Immature natural killer cell (primary cell): ENCODE measurements at regions not wholly inside any gene's neighbourhood (a gene's known extent, or its start where the extent isn't known, plus 50 kb on each side); places are given as distances from the start of the nearest gene placed in this dataset.

ENCODE experiments used
- DNase-seq, 3 donors: peaks; one replicate each; pipeline ENCODE4 v3.0.0; 2022; ENCODE audit warnings: mixed read lengths in 1 of 3
- H3K27ac Mint-ChIP-seq, 6 donors: one replicate each; pipeline ENCODE4 v1.8.0; 2020; ENCODE audit warnings: mixed read lengths in 6 of 6, mild to moderate bottlenecking in 5 of 6, inconsistent platforms in 4 of 6, moderate library complexity in 3 of 6
- H3K27me3 Mint-ChIP-seq, 3 donors: one replicate each; pipeline ENCODE4 v1.8.0; 2020 to 2021; ENCODE audit warnings: low read depth in 3 of 3, mild to moderate bottlenecking in 3 of 3, mixed read lengths in 3 of 3, moderate library complexity in 3 of 3, inconsistent platforms in 1 of 3
- H3K36me3 Mint-ChIP-seq, 3 donors: one replicate each; pipeline ENCODE4 v1.8.0; 2020; ENCODE audit warnings: mixed read lengths in 3 of 3, inconsistent platforms in 2 of 3, mild to moderate bottlenecking in 2 of 3
- H3K4me1 Mint-ChIP-seq, 2 donors: one replicate each; pipeline ENCODE4 v1.8.0; 2020; ENCODE audit warnings: inconsistent platforms in 2 of 2, mild to moderate bottlenecking in 2 of 2, mixed read lengths in 2 of 2, moderate library complexity in 1 of 2
- H3K4me3 Mint-ChIP-seq, 5 donors: one replicate each; pipeline ENCODE4 v1.8.0; 2020; ENCODE audit warnings: mild to moderate bottlenecking in 5 of 5, mixed read lengths in 5 of 5, inconsistent platforms in 3 of 5, moderate library complexity in 3 of 5
- H3K9me3 Mint-ChIP-seq, 6 donors: one replicate each; pipeline ENCODE4 v1.8.0; 2020; ENCODE audit warnings: mild to moderate bottlenecking in 6 of 6, mixed read lengths in 6 of 6, inconsistent platforms in 4 of 6, moderate library complexity in 3 of 6

DNA sequence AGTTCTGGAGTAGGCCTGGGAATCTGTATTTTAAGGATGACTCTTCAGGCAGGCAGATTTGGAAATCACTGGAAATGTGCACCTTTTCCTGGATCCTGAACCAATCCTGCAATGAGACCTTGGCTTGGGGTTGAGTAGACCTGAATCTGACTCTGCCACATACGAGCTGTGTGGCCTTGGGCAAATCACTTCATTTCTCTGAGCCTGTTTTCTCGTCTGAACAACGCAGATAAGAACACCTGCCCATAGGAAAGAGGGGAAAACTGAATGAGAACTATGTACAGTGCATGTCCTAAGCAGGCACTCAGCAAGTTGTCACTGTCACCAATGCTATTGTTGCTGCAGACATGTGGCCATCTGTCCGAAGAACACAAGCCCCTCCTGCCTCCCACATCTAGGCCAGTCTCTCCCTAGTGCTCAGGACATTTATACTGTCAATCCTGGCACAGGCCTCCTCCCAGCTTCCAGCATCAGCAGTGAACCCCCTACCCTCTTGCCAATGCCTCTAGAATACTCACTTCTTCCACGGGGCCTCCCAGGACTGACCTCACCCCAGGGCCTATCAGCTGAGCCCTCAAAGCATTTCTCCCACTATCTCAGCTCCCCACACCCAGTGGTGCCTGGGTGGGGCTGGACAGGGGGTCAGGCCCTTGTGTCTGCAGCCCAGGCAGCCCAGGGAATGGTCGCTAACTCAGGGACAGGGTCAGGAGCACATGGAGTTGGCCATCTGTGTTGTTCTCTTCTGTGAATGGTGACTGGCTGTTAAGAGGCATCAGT, 88.8 kb upstream of the ZBTB40 start:
- Mint-ChIP-seq H3K36me3 (no peaks in the 10 kb centered on the region), H3K27me3 (peaks cover 0 to 14% (median 7%) of the 10 kb centered on the region in 3 donors), H3K4me1 (no peaks in the 10 kb centered on the region), H3K9me3 (no peaks in the 10 kb centered on the region), H3K27ac (no peak overlapping the region), H3K4me3 (no peak overlapping the region)
- no peak for DNase-seq

DNA sequence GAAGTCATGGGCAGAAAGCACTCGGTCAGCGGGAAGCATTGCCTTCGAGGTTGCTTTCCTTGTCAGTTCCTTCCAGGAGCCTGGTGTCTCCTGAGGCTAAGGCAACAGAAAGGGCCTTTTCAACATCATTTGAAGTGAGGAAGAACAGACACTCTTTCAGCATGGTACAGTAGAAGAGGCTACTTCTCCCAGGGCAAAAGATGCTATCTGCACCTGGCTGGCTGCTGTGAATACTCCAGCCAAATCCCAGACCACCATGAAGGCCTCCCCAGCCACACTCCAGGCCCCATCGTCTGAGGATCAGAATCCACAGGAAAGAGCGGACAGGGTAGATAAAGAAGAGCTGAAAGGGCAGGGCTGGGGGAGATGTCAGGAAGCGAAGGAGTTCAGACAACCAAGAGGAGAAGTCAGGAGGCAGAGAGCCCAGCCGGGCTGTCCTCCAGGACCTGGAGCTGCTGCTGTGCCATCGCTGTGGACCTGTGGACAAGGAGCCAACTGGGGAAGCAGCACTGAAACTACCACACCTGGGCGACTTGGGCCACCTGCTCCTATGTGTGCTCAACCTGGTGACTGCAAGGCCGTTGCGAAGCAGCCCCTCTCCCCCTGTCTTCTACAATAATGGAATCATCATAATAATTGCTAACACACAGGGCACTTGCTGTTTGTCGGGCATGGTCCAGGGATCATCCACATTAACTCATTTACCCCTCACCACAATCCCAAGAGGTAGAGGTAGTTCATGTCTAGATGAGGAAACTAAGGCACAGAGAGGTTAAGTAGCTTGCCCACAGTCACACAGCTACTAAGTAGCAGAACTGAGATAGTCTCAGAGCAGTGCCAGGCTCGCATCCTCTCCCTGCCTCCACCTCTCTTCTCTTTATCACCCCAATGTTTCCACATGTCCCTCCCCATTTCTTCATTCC, 88.0 kb upstream of the ZBTB40 start:
- no peak overlapping the region for H3K27ac Mint-ChIP-seq
- no peaks in the 10 kb centered on the region for H3K9me3 Mint-ChIP-seq
- no peak overlapping the region for H3K4me3 Mint-ChIP-seq
- peaks cover 0 to 17% (median 4%) of the 10 kb centered on the region in 3 donors for H3K27me3 Mint-ChIP-seq
- no peak for DNase-seq
- no peaks in the 10 kb centered on the region for H3K36me3 Mint-ChIP-seq
- no peaks in the 10 kb centered on the region for H3K4me1 Mint-ChIP-seq

DNA sequence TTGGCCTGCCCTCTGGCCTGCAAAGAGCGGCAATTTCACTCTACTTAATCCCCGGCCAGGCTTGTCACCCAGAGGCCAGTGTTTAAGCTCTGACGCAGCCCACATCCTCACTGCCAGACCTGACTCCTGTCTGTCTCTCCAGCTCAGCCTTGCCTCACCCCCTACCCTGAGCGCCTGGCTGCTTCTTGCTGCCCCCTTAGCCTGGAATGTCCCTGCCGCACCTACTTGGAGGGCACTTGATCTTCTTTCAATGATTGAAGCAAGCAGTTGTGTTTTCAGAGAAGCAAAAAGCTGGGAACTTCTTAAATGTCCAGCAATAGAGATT, 87.4 kb upstream of the ZBTB40 start:
- Mint-ChIP-seq H3K27ac (no peak overlapping the region), H3K4me1 (no peaks in the 10 kb centered on the region), H3K9me3 (no peaks in the 10 kb centered on the region), H3K36me3 (no peaks in the 10 kb centered on the region), H3K4me3 (no peak overlapping the region), H3K27me3 (peaks cover 0 to 21% (median 4%) of the 10 kb centered on the region in 3 donors)
- DNase-seq = no peak

DNA sequence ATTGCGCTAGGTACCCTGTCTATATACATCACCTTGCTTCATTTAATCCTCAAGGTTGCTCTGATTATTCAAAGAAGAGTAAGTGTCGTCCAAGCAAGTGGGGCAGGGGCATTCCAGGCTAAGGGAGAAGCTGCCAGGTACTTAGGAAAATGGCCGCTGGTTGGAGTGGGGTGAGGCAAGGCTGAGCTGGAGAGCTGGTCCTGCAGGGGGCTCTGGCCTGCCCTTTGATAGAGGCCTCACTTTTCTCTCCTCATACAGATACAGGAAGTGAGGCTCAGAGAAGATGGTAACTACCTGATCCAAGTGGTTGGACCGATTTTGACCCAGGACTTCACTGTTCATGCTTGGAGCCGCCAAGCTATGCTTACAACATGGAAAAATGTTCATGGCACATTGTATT, 86.9 kb upstream of the ZBTB40 start:
- H3K27me3 Mint-ChIP-seq = peaks cover 0 to 19% (median 2%) of the 10 kb centered on the region in 3 donors
- no peaks in the 10 kb centered on the region for H3K4me1 Mint-ChIP-seq
- no peak overlapping the region for H3K4me3 Mint-ChIP-seq
- no peak for DNase-seq
- no peaks in the 10 kb centered on the region for H3K36me3 Mint-ChIP-seq
- H3K27ac Mint-ChIP-seq = no peak overlapping the region
- H3K9me3 Mint-ChIP-seq = no peaks in the 10 kb centered on the region

DNA sequence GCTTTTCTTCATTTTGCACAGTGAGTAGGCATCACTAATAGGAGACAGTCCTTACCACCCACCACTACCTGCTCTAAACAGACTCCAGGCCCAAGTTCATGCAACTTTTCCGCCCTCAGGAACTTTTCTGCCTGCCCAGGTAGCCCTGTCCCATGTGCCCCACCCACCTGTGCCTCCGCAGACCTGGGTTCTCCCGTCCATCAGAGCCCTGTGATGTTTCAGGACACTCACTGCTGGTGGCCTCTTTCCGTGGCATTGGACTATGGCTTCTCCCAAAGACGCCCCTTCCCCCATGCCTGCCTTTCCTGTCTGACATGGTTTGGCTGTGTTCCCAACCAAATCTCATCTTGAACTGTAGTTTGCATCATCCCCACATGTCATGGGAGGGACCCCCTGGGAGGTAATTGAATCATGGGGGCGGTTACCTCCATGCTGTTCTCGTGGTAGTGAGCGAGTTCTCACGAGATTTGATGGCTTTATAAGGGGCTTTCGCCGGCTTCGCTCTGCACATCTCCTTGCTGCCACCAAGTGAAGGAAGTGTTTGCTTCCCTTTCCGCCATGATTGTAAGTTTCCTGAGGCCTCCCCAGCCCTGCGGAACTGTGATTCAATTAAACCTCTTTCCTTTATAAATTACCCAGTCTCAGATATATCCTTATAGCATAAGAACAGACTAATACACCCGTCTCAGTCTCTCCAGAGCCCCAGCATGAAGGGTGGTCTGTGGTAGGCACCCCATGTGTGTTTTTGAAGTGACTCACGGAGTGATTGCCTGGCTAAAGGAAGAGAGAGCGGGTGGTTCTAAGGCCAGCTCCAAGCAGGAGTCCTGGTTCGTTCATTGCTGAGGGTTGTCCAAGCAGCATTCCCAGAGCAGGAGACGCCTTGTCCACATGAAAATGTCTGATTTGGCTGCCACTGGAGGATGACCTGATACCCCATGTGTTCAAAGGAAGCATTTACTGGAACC, 86.0 kb upstream of the ZBTB40 start:
- H3K4me1 Mint-ChIP-seq = no peaks in the 10 kb centered on the region
- H3K36me3 Mint-ChIP-seq = no peaks in the 10 kb centered on the region
- no peak overlapping the region for H3K27ac Mint-ChIP-seq
- H3K4me3 Mint-ChIP-seq = no peak overlapping the region
- DNase-seq = no peak
- no peaks in the 10 kb centered on the region for H3K9me3 Mint-ChIP-seq
- H3K27me3 Mint-ChIP-seq = peaks cover 0 to 14% (median 2%) of the 10 kb centered on the region in 3 donors

DNA sequence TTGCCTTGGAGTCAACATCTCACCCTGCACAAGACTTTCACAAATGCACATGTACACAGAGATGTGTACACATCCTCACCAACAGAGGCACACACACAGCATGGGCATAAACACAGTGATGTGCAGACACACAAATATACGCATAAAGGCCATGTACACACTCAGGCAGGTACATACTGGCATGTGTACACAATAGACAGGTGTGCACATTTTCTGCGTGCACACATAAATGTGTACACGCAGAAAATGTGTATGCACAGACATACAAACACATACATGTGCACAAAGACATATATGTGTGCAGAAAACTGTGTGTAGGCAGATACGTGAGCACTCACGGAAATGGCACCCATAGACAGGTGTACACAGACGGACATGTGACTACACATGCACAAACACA, 85.3 kb upstream of the ZBTB40 start:
- Mint-ChIP-seq H3K27me3 (peaks cover 0 to 12% (median 2%) of the 10 kb centered on the region in 3 donors), H3K36me3 (no peaks in the 10 kb centered on the region), H3K4me1 (no peaks in the 10 kb centered on the region), H3K9me3 (no peaks in the 10 kb centered on the region), H3K4me3 (no peak overlapping the region), H3K27ac (no peak overlapping the region)
- DNase-seq = no peak

DNA sequence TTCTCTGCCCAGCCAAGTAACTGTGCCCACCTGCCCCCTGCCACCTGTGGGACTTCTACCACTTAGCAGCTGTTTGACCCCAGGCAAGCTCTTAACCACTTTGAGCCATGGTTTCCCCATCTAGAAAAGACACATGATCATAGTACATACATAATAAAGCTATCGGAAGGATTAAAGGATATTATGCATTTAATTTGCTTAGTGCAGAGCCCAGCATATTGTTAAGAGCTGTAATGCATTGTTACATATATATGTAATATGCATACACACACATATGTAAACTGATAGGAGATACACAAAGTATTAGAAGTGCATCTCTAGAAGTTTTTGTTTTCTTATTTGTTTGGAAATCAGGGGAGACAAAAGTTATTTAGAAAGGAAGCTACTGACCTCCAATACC, 83.5 kb upstream of the ZBTB40 start:
- Mint-ChIP-seq H3K27me3 (peaks cover 0 to 14% (median 4%) of the 10 kb centered on the region in 3 donors), H3K9me3 (no peaks in the 10 kb centered on the region), H3K36me3 (no peaks in the 10 kb centered on the region), H3K4me3 (no peak overlapping the region), H3K4me1 (no peaks in the 10 kb centered on the region), H3K27ac (no peak overlapping the region)
- no peak for DNase-seq

DNA sequence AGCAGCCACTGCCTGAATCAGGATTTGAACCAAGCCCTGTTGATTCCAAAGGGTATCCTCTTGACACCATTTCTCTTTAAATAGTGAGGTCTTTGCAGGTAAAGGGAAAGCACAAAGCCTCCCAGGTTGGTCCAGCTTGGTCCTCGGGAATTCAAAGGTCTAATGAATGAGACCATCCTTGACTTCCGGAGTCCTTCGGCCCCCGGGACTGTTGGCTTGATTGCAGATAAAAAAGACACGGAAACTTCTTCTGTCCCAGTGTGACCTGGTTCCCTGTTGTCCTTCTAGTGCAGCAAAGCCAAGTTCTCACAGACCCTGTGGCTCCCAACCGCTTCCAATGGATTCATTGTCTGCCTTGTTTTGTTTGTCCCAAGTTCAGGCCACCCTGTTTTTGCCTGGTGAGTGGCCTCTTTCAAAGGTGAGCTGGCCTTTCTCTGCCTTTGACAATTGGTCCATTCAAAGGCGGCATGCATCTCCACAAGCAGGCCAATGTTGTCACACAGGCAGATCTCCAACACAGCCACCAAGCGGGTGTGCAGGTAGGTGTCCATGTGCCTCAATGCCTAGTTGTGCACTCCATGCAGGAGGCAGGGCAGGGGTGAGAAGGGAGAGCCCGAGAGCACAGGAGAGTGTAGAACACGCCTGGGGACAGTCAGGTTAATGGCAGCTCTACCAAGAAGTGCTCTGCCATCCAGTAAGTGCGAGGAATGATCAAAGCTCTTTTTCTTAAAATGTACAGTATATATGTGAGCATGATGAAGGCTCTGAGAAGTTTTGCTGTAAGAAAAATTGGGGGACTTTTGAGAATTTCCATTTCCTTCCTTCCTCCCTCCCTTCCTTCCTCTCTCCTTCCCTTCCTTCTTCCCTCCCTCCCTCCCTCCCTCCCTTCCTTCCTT, 82.1 kb upstream of the ZBTB40 start:
- Mint-ChIP-seq H3K9me3 (no peaks in the 10 kb centered on the region), H3K27me3 (peaks cover 0 to 16% (median 6%) of the 10 kb centered on the region in 3 donors)

DNA sequence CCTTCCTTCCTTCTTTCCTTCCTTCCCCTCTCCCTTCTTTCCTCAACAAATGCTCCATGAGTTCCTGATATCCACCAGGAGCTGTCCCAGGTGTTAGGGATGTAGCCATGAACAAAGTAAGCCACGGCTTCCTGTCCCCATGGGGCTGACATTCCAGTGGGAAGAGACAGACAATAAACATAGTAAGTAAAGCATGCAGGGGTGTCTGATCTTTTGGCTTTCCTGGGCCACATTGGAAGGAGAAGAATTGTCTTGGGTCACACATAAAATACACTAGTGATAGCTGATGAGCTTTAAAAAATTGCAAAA, 81.5 kb upstream of the ZBTB40 start:
- Mint-ChIP-seq H3K4me3 (no peak overlapping the region), H3K27me3 (peaks cover 0 to 16% (median 6%) of the 10 kb centered on the region in 3 donors), H3K4me1 (no peaks in the 10 kb centered on the region), H3K36me3 (no peaks in the 10 kb centered on the region), H3K9me3 (no peaks in the 10 kb centered on the region), H3K27ac (no peak overlapping the region)
- no peak for DNase-seq

More for the DNA sequence above, 82.1 kb upstream of the ZBTB40 start:
- Mint-ChIP-seq H3K4me3 (no peak overlapping the region), H3K27ac (no peak overlapping the region), H3K4me1 (no peaks in the 10 kb centered on the region), H3K36me3 (no peaks in the 10 kb centered on the region)
- DNase-seq = no peak

DNA sequence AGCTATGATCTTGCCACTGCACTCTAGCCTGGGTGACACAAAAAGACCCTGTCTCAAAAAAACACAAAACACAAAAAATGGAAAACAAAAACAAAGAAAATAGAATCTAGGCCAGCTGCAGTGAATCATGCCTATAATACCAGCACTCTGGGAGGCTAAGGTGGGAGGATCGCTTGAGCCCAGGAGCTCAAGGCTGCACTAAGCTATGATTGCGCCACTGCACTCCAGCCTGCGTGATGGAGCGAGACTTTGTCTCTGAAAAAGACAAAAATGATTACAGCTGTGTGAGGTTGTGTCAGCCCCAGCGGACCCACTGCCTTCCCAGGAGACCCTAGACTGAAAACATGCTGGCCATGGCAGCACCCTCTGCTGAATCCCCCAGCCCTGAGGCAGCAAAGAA, 80.2 kb upstream of the ZBTB40 start:
- no peaks in the 10 kb centered on the region for H3K9me3 Mint-ChIP-seq
- no peak for DNase-seq
- peaks cover 0 to 12% (median 6%) of the 10 kb centered on the region in 3 donors for H3K27me3 Mint-ChIP-seq
- H3K36me3 Mint-ChIP-seq = no peaks in the 10 kb centered on the region
- H3K27ac Mint-ChIP-seq = no peak overlapping the region
- no peak overlapping the region for H3K4me3 Mint-ChIP-seq
- no peaks in the 10 kb centered on the region for H3K4me1 Mint-ChIP-seq

DNA sequence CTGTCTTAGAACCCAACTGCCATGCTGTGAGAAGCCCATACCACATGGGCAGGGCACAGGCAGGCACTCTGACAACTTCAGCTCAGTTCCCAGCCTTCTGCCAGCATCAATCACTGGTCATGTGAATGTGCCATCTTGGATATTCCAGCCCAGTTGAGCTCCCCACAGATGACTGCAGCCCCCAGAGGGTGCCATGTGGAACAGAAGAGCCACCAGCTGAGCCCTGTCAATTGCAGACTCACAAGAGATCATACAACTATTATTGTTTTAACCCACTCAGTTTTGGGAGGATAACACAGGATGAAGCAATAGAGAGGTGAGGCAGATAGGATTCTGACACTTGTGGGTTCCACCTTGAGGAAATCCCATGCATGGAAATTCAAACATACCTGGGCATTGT, 78.4 kb upstream of the ZBTB40 start:
- H3K4me3 Mint-ChIP-seq = no peak overlapping the region
- no peak overlapping the region for H3K27ac Mint-ChIP-seq
- no peaks in the 10 kb centered on the region for H3K36me3 Mint-ChIP-seq
- H3K4me1 Mint-ChIP-seq = no peaks in the 10 kb centered on the region
- H3K27me3 Mint-ChIP-seq = peaks cover 0 to 9% (median 6%) of the 10 kb centered on the region in 3 donors
- H3K9me3 Mint-ChIP-seq = no peaks in the 10 kb centered on the region
- DNase-seq = no peak

DNA sequence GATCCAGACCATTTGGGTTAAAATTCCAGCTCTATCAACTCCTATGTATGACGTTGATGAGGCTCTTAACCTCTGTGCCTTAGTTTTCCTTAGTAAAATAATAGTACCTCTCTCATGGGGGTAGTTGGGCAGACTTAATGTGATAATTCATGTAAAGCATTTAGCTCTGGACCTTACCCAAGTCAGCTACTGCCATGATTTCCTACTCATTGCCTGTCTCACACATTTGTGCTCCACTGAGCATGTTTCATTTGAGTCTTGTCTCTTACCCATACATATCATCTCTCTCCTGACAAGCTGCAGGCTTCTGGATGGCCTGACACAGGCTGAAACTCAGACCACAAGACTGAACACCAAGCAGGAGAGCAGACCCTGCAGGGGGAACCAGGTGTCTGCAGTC, 77.7 kb upstream of the ZBTB40 start:
- H3K27ac Mint-ChIP-seq = no peak overlapping the region
- no peaks in the 10 kb centered on the region for H3K36me3 Mint-ChIP-seq
- peaks cover 0 to 6% (median 6%) of the 10 kb centered on the region in 3 donors for H3K27me3 Mint-ChIP-seq
- no peak overlapping the region for H3K4me3 Mint-ChIP-seq
- no peaks in the 10 kb centered on the region for H3K4me1 Mint-ChIP-seq
- H3K9me3 Mint-ChIP-seq = no peaks in the 10 kb centered on the region
- DNase-seq = no peak

DNA sequence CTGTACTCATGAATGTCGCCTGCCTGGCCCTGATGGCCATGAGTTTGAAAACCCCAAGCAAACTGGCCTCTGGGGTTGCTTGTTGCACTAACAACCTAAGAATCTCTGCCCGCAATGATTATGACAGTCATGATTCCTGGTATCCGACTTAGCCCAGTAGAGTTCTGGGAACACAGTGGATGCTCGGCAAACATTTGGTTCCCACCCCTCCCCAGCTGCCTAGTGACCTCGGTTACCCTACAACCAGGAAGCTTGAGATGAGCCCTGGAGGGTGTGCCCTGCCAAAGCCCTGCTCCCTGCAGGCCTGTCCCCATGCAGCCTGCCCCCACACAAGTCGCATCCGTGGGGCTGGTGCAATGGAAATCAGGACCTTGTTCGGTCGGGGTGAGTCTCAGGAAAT, 76.0 kb upstream of the ZBTB40 start:
- H3K36me3 Mint-ChIP-seq = no peaks in the 10 kb centered on the region
- no peaks in the 10 kb centered on the region for H3K4me1 Mint-ChIP-seq
- H3K9me3 Mint-ChIP-seq = no peaks in the 10 kb centered on the region
- H3K4me3 Mint-ChIP-seq = no peak overlapping the region
- H3K27ac Mint-ChIP-seq = no peak overlapping the region
- H3K27me3 Mint-ChIP-seq = peaks cover 0 to 5% (median 5%) of the 10 kb centered on the region in 3 donors
- DNase-seq = no peak
